HG02852 (cell line): ENCODE measurements at regions not wholly inside any gene's neighbourhood (a gene's known extent, or its start where the extent isn't known, plus 50 kb on each side); places are given as distances from the start of the nearest gene placed in this dataset.

Source experiments
- ATAC-seq: cut with Tn5 transposase; IDR thresholded peaks from one replicate; pipeline ENCODE4 v1.9.1; 2021; ENCODE audit warnings: mild to moderate bottlenecking, moderate library complexity; ENCODE audit not compliant: unreplicated experiment

GRCh38 chr9:28882529-28882928 lies 1309.2 kb upstream of the C9orf72 start:
- ATAC-seq = no peak

- no peak for ATAC-seq
Measured at GRCh38 chr9:28883234-28883633, 1310.0 kb upstream of the C9orf72 start.

GRCh38 chr9:28887188-28887884 lies 1314.1 kb upstream of the C9orf72 start:
- ATAC-seq = no peak

- ATAC-seq = no peak
Measured at GRCh38 chr9:28888806-28889205, 1315.5 kb upstream of the C9orf72 start.

GRCh38 chr9:28892538-28892937 lies 1319.3 kb upstream of the C9orf72 start:
- no peak for ATAC-seq

- ATAC-seq = no peak
Measured at GRCh38 chr9:28899267-28899666, 1326.0 kb upstream of the C9orf72 start.

- ATAC-seq = no peak
Measured at GRCh38 chr9:28899926-28900325, 1326.6 kb upstream of the C9orf72 start.

- no peak for ATAC-seq
Measured at GRCh38 chr9:28900406-28900805, 1327.1 kb upstream of the C9orf72 start.

- ATAC-seq = no peak
Measured at GRCh38 chr9:28909526-28909925, 1336.2 kb upstream of the C9orf72 start.

GRCh38 chr9:28912621-28913020 lies 1339.3 kb upstream of the C9orf72 start:
- ATAC-seq = no peak

GRCh38 chr9:28915202-28915930 lies 1342.1 kb upstream of the C9orf72 start:
- ATAC-seq = no peak

GRCh38 chr9:28916348-28916747 lies 1343.1 kb upstream of the C9orf72 start:
- ATAC-seq = no peak

GRCh38 chr9:28921857-28922500 lies 1348.7 kb upstream of the C9orf72 start:
- no peak for ATAC-seq

GRCh38 chr9:28922891-28923290 lies 1349.6 kb upstream of the C9orf72 start:
- ATAC-seq = no peak

- ATAC-seq = no peak
Measured at GRCh38 chr9:28923351-28923750, 1350.1 kb upstream of the C9orf72 start.

GRCh38 chr9:28925157-28925556 lies 1351.9 kb upstream of the C9orf72 start:
- ATAC-seq = no peak

- no peak for ATAC-seq
Measured at GRCh38 chr9:28926306-28926705, 1353.0 kb upstream of the C9orf72 start.

GRCh38 chr9:28927691-28928090 lies 1354.4 kb upstream of the C9orf72 start:
- no peak for ATAC-seq

GRCh38 chr9:28929433-28929832 lies 1356.2 kb upstream of the C9orf72 start:
- no peak for ATAC-seq

GRCh38 chr9:28930766-28931165 lies 1357.5 kb upstream of the C9orf72 start:
- no peak for ATAC-seq

GRCh38 chr9:28934111-28934510 lies 1360.8 kb upstream of the C9orf72 start:
- no peak for ATAC-seq

GRCh38 chr9:28938981-28939380 lies 1365.7 kb upstream of the C9orf72 start:
- no peak for ATAC-seq
